Upper lobe of left lung (tissue), 6 donors: ENCODE measurements at regions not wholly inside any gene's neighbourhood (a gene's known extent, or its start where the extent isn't known, plus 50 kb on each side); places are given as distances from the start of the nearest gene placed in this dataset.

Experiments
- ATAC-seq, 2 donors: fragments of 200-7000 bp; cut with Tn5 transposase; one replicate each; pipeline ENCODE4 v1.9.1; 2022; ENCODE audit warnings: mild to moderate bottlenecking in 2 of 2, moderate library complexity in 2 of 2; ENCODE audit not compliant: low FRiP score in 2 of 2
- DNase-seq, 2 donors: peaks; one replicate each; pipeline ENCODE4 v3.0.0-alpha.2; 2019 to 2020
- H3K27ac ChIP-seq, 4 donors: fragments of 200-600 bp; sonication (generic); one replicate each; pipeline ENCODE4 v1.5.1; 2016 to 2019
- H3K27me3 ChIP-seq, 4 donors: fragments of 200-600 bp; sonication (generic); one replicate each; pipeline ENCODE4 v1.5.1; 2017 to 2019
- H3K36me3 ChIP-seq, 4 donors: fragments of 200-600 bp; sonication (generic); one replicate each; pipeline ENCODE4 v1.5.1; 2016 to 2019
- H3K4me1 ChIP-seq, 4 donors: fragments of 200-600 bp; sonication (generic); one replicate each; pipeline ENCODE4 v1.5.1; 2018 to 2019
- H3K4me3 ChIP-seq, 4 donors: fragments of 200-600 bp; sonication (generic); one replicate each; pipeline ENCODE4 v1.5.1; 2017 to 2019; ENCODE audit warnings: mild to moderate bottlenecking in 2 of 4, moderate library complexity in 1 of 4
- H3K9me3 ChIP-seq, 4 donors: fragments of 200-600 bp; sonication (generic); one replicate each; pipeline ENCODE4 v1.5.1; 2018 to 2019
- EP300 ChIP-seq, 4 donors: sonication (generic); formaldehyde crosslinking; IDR thresholded peaks; one replicate each; pipeline ENCODE4 v1.5.1; 2017; ENCODE audit warnings: antibody characterized with exemption in 4 of 4, control low read depth in 2 of 4
- POLR2A ChIP-seq, 4 donors: fragments of 450-650 bp; IDR thresholded peaks; one replicate each; pipeline ENCODE4 v1.5.1; 2016 to 2017; ENCODE audit warnings: antibody characterized with exemption in 4 of 4, mild to moderate bottlenecking in 2 of 4
- POLR2AphosphoS5 ChIP-seq, 2 donors: sonication (generic); formaldehyde crosslinking; IDR thresholded peaks; one replicate each; pipeline ENCODE4 v1.5.1; 2017; ENCODE audit warnings: antibody characterized with exemption in 2 of 2
- WGBS, 2 donors: methylation state at CpG; one replicate each; pipeline ENCODE4 v1.1.5; 2017 to 2018; 5-methylcytosine and 5-hydroxymethylcytosine counted together
- TF ChIP-seq, protein P1 (sequence below), 6 experiments: fragments of 450-650 bp in 4 of 6; fragments of 200-600 bp in 2 of 6; sonication (generic) in 2 of 6; IDR thresholded peaks; one replicate each; pipeline ENCODE4 v1.5.1; 2016 to 2019; ENCODE audit warnings: antibody characterized with exemption in 6 of 6
- donor health status: DM: no; HTN: no; CAD: no; lungs with moderate emphysema.
- donor health status: DM: no; HTN: yes; CAD: no; lungs with severe emphysema.

DNA sequence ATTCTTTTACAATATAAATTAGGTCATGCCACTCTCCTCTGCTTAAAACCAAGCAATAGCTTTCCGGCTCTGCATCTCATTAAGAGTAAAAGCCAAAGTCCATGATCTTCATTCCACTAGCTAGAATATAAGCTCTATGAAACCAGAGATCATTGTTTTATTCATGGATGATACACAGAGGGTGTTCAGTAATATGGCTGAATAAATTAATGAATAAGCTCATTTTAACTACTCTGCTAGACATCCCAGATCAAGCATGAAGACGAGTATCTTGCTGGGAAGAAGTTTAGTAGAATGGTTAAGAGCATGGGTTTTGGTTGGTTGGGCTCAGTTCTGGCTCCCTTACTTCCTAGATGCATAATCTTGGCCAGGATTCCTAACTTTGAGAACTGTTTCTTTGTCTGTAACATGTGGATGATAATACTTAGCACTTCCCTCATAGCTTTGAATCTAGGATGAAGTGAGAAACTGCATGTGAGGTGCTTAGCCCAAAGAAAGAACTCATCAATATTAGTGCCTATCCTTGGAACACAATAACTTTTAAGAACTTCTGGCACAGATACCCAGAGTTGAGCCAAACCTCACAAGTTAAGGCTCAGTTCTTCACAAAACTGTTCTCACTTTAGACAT is 106.8 kb downstream of the MSX2 start:
- H3K4me1 ChIP-seq, result no peaks in the 10 kb centered on the region

DNA sequence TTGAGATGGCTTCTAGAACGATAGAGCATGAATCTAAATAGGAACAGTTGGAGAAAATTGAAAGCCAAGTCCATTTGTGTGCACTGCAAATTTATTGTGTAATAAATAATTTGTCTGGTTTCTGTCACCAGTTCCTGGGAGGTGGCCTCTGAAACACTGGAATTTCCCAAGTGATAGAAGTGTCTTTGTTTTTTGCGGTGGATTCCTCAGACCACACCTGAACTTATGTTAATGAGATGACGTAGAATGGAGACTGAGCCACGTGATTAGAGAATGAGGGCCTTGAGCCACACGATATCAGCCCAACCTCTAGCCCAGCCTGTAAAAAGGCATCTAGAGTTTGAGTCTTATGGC is 105.1 kb downstream of the MSX2 start:
- DNase-seq (no peak), ATAC-seq (no peak)
- WGBS, 2 donors, result 50 to 76% methylated on average over 5 of the region's 5 CpGs
- no peak overlapping the region for H3K4me3 ChIP-seq
- TF ChIP-seq, protein P1, sequence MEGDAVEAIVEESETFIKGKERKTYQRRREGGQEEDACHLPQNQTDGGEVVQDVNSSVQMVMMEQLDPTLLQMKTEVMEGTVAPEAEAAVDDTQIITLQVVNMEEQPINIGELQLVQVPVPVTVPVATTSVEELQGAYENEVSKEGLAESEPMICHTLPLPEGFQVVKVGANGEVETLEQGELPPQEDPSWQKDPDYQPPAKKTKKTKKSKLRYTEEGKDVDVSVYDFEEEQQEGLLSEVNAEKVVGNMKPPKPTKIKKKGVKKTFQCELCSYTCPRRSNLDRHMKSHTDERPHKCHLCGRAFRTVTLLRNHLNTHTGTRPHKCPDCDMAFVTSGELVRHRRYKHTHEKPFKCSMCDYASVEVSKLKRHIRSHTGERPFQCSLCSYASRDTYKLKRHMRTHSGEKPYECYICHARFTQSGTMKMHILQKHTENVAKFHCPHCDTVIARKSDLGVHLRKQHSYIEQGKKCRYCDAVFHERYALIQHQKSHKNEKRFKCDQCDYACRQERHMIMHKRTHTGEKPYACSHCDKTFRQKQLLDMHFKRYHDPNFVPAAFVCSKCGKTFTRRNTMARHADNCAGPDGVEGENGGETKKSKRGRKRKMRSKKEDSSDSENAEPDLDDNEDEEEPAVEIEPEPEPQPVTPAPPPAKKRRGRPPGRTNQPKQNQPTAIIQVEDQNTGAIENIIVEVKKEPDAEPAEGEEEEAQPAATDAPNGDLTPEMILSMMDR (IDR thresholded peaks at IDR 0.05), result no peak
- TF ChIP-seq POLR2A (IDR thresholded peaks at IDR 0.05) (no peak), POLR2AphosphoS5 (IDR thresholded peaks at IDR 0.05) (no peak), EP300 (IDR thresholded peaks at IDR 0.05) (no peak)
- no peaks in the 10 kb centered on the region for H3K36me3 ChIP-seq
- H3K4me1 ChIP-seq, result no peaks in the 10 kb centered on the region
- H3K9me3 ChIP-seq, result no peaks in the 10 kb centered on the region
- H3K27me3 ChIP-seq, result no peaks in the 10 kb centered on the region
- H3K27ac ChIP-seq, result no peak overlapping the region

More for the DNA sequence above, 106.8 kb downstream of the MSX2 start:
- no peak for TF ChIP-seq POLR2A (IDR thresholded peaks at IDR 0.05)
- TF ChIP-seq EP300 (IDR thresholded peaks at IDR 0.05), result no peak
- TF ChIP-seq, protein P1 (IDR thresholded peaks at IDR 0.05), result no peak
- no peak for TF ChIP-seq POLR2AphosphoS5 (IDR thresholded peaks at IDR 0.05)
- no peak overlapping the region for H3K27ac ChIP-seq
- H3K27me3 ChIP-seq, result no peaks in the 10 kb centered on the region
- H3K4me3 ChIP-seq, result no peak overlapping the region
- no peaks in the 10 kb centered on the region for H3K9me3 ChIP-seq
- WGBS, 2 donors, result 69 to 75% methylated on average over 2 of the region's 2 CpGs
- DNase-seq (no peak), ATAC-seq (no peak)
- H3K36me3 ChIP-seq, result no peaks in the 10 kb centered on the region

DNA sequence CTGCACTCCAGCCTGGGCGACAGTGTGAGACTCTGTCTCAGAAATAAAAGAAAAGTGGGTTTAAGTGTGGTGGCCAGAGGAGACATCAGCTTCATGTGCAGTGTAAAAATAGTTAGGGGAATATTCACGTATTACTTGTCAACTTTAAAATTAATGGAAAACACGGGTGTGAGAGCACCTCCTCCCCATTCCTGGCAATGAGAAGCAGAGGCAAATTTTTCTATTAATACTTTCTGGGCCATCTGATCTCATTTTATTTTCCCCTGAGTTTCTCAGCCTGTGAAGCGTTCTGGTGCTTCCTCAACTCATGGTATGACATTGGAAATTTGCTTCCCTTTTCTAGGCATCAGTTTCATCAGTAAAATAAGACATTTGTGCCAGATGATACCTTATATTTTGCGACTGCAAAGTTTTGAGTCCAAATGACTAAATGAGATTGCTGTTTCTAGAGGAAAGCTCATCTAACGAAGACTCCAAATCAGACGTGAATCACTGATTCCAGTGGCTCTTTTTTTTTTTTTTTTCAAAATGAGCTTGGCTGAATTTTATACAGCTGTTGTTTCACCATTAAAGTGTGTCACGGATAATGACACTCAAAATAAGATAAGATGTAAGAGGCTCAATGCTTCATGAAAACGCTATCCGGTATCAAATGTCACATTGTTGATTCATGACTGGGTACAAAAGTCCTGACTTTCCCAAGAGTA is 104.6 kb downstream of the MSX2 start:
- no peak overlapping the region for H3K4me3 ChIP-seq
- no peaks in the 10 kb centered on the region for H3K27me3 ChIP-seq
- no peaks in the 10 kb centered on the region for H3K9me3 ChIP-seq
- no peaks in the 10 kb centered on the region for H3K36me3 ChIP-seq
- DNase-seq, result no peak
- no peak for TF ChIP-seq POLR2AphosphoS5 (IDR thresholded peaks at IDR 0.05)
- WGBS, 2 donors, result 61 to 66% methylated on average over 10 of the region's 10 CpGs
- H3K27ac ChIP-seq, result peak overlapping the region in 1 of 4 donors; percentile 17
- ATAC-seq, result peak in 1 of 2 donors; percentile 53
- no peaks in the 10 kb centered on the region for H3K4me1 ChIP-seq

DNA sequence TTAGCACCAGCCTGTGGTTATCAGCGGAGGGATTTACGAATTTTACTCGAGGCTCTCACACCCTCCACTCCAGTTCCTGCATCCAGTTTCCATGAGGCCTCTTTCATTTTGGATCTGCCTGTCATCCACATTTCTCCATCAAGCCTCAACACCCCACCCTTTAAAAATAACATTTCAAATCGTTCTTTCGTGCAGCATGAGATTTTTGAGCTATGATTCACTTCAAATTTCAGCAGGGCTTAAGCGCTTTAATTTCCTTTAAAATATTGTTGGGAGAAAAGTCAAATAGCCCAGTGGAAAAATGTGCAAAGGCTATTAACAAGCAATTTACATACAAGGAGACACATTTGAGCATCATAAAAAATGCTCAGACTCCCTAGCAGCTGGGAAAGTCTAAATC is 103.2 kb downstream of the MSX2 start:
- 87 to 88% methylated on average over 6 of the region's 6 CpGs for WGBS, 2 donors
- no peak overlapping the region for H3K4me3 ChIP-seq
- DNase-seq, result no peak
- no peaks in the 10 kb centered on the region for H3K9me3 ChIP-seq
- TF ChIP-seq POLR2AphosphoS5 (IDR thresholded peaks at IDR 0.05) (no peak), EP300 (IDR thresholded peaks at IDR 0.05) (no peak), POLR2A (IDR thresholded peaks at IDR 0.05) (no peak)
- TF ChIP-seq, protein P1 (IDR thresholded peaks at IDR 0.05), result no peak
- H3K4me1 ChIP-seq, result no peaks in the 10 kb centered on the region
- no peaks in the 10 kb centered on the region for H3K27me3 ChIP-seq
- no peaks in the 10 kb centered on the region for H3K36me3 ChIP-seq
- no peak for ATAC-seq
- H3K27ac ChIP-seq, result no peak overlapping the region

DNA sequence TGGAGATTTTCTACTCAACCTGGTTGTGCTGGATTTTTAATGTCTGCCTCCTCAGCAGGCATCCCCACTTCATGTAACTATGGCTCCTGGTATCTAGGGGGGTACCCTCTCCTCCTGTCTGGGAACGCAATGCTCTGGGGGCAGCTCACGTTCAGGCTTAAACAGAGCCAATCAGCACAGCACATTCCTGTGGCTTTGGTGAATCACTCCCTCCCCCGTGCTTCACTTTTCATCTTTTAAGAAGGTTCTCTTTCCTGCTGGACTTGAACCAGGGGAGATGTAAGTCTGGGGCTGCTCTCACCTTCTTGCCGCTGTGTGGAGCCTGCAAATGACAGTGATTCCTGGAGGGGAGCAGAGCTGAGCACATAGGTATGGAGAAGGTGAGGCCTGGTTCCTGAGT is 101.2 kb downstream of the MSX2 start:
- H3K36me3 ChIP-seq, result no peaks in the 10 kb centered on the region
- no peaks in the 10 kb centered on the region for H3K27me3 ChIP-seq
- TF ChIP-seq POLR2AphosphoS5 (IDR thresholded peaks at IDR 0.05) (no peak), POLR2A (IDR thresholded peaks at IDR 0.05) (no peak), EP300 (IDR thresholded peaks at IDR 0.05) (no peak)
- TF ChIP-seq, protein P1 (IDR thresholded peaks at IDR 0.05), result no peak
- H3K4me1 ChIP-seq, result no peaks in the 10 kb centered on the region
- 72 to 78% methylated on average over 4 of the region's 4 CpGs for WGBS, 2 donors
- DNase-seq, result no peak
- H3K4me3 ChIP-seq, result no peak overlapping the region
- no peak overlapping the region for H3K27ac ChIP-seq
- no peaks in the 10 kb centered on the region for H3K9me3 ChIP-seq
- no peak for ATAC-seq
